ENCODE measurements at regions not wholly inside any gene's neighbourhood (a gene's known extent, or its start where the extent isn't known, plus 50 kb on each side); places are given as distances from the start of the nearest gene placed in this dataset.

- H3K9me3 ChIP-seq = no peaks in the 10 kb centered on the region
- H2AFZ ChIP-seq (ENCODE audit: low read depth) = no peak overlapping the region
- no peak overlapping the region for H3K9ac ChIP-seq
- no peak for DNase-seq
- CTCF ChIA-PET = no interaction called here
- H3K36me3 ChIP-seq (replicated peaks in 1 of 2; ENCODE audit: control insufficient read depth in 1 of 2, insufficient read depth in 2 of 2, low read length in 1 of 2) = no peaks in the 10 kb centered on the region
- POLR2A ChIA-PET = no interaction called here
- WGBS (ENCODE audit: low lambda C conversion rate) = 22% methylated on average over 1 of the region's 1 CpG
- no peaks in the 10 kb centered on the region for H3F3A ChIP-seq (replicated peaks; ENCODE audit: insufficient read depth)
- TF ChIP-seq MAX (IDR thresholded peaks at IDR 0.05; ENCODE audit: low read depth) (no peak), CHD2 (IDR thresholded peaks at IDR 0.05; ENCODE audit: low read length, partially characterized antibody) (no peak), EZH2phosphoT487 (IDR thresholded peaks at IDR 0.05; ENCODE audit: borderline replicate concordance, low read depth) (no peak), SIN3A (IDR thresholded peaks at IDR 0.05; ENCODE audit: borderline replicate concordance, low read depth, low read length) (no peak), JUND (IDR thresholded peaks at IDR 0.05) (no peak), GABPA (IDR thresholded peaks at IDR 0.05; ENCODE audit: low read depth) (no peak), TCF12 (IDR thresholded peaks at IDR 0.05) (no peak), NRF1 (IDR thresholded peaks at IDR 0.05; ENCODE audit: low read depth, low read length) (no peak), EP300 (IDR thresholded peaks at IDR 0.05; ENCODE audit: borderline replicate concordance in 1 of 2, low read depth in 1 of 2, low read length in 1 of 2) (no peak), YY1 (IDR thresholded peaks at IDR 0.05; ENCODE audit: low read depth) (no peak), USF1 (IDR thresholded peaks at IDR 0.05; ENCODE audit: borderline replicate concordance, low read depth) (no peak), GATA2 (CRISPR knock-in tag; IDR thresholded peaks at IDR 0.05) (no peak), FOXJ3 (CRISPR knock-in tag; IDR thresholded peaks at IDR 0.05) (no peak), FOXM1 (IDR thresholded peaks at IDR 0.05; ENCODE audit: low read depth) (no peak), IRF3 (IDR thresholded peaks at IDR 0.05; ENCODE audit: low read depth, low read length) (no peak), MXI1 (IDR thresholded peaks at IDR 0.05; ENCODE audit: low read depth, low read length) (no peak), RFX5 (IDR thresholded peaks at IDR 0.05; ENCODE audit: low read length) (no peak), USF2 (IDR thresholded peaks at IDR 0.05; ENCODE audit: borderline replicate concordance, low read depth, low read length) (no peak), PBX3 (IDR thresholded peaks at IDR 0.05) (no peak), RCOR1 (IDR thresholded peaks at IDR 0.05; ENCODE audit: low read length) (no peak)
- no peaks in the 10 kb centered on the region for H4K20me1 ChIP-seq (ENCODE audit: insufficient read depth)
- H3K79me2 ChIP-seq (ENCODE audit: insufficient read depth) = no peaks in the 10 kb centered on the region
- H3K27ac ChIP-seq (ENCODE audit: low read depth in 2 of 2, low read length in 1 of 2) = no peak overlapping the region
- no peaks in the 10 kb centered on the region for H3K4me1 ChIP-seq (ENCODE audit: control insufficient read depth in 1 of 2, insufficient read depth in 2 of 2, low read depth in 1 of 2, low read length in 1 of 2)
- H3K9me2 ChIP-seq = no peaks in the 10 kb centered on the region
- no peak overlapping the region for H3K4me3 ChIP-seq (ENCODE audit: low read depth in 2 of 2, low read length in 1 of 2)
- no peak overlapping the region for H3K4me2 ChIP-seq
- no peaks in the 10 kb centered on the region for H3K27me3 ChIP-seq (ENCODE audit: insufficient read depth)
Measured at GRCh38 chr22:26114826-26115225, 54.4 kb upstream of the SEZ6L start.
